WTC11 (cell line): ENCODE measurements at regions not wholly inside any gene's neighbourhood (a gene's known extent, or its start where the extent isn't known, plus 50 kb on each side); places are given as distances from the start of the nearest gene placed in this dataset.

Source experiments
- ATAC-seq: fragments of 200-7000 bp; cut with Tn5 transposase; 2 replicates; pipeline ENCODE4 v1.10.0; 2021; ENCODE audit warnings: mild to moderate bottlenecking, moderate library complexity
- CTCF ChIA-PET: fragments of 300-600 bp; sonication (Branson Sonifier 250); formaldehyde crosslinking; loops from one replicate; lab custom pipeline; 2021; ENCODE audit warnings: antibody characterized with exemption; lab: Charles Lee
- POLR2A ChIA-PET: fragments of 350-600 bp; sonication (Branson Sonifier 250); formaldehyde crosslinking; loops from one replicate; lab custom pipeline; 2021; ENCODE audit warnings: antibody characterized with exemption; lab: Charles Lee
- DNase-seq: peaks from one replicate; pipeline ENCODE4 v3.0.0; 2021; ENCODE audit warnings: low spot score
- H3K27ac Mint-ChIP-seq: 2 replicates; pipeline ENCODE4 v1.8.0; 2021; ENCODE audit warnings: mixed read lengths
- H3K27me3 Mint-ChIP-seq: 2 replicates; pipeline ENCODE4 v1.8.0; 2021; ENCODE audit warnings: low read depth, mild to moderate bottlenecking, moderate library complexity, mixed read lengths
- H3K36me3 Mint-ChIP-seq: 2 replicates; pipeline ENCODE4 v1.8.0; 2021; ENCODE audit warnings: mixed read lengths
- H3K4me1 Mint-ChIP-seq: 2 replicates; pipeline ENCODE4 v1.8.0; 2022; ENCODE audit warnings: mixed read lengths
- H3K4me3 Mint-ChIP-seq: 2 replicates; pipeline ENCODE4 v1.8.0; 2021; ENCODE audit warnings: mild to moderate bottlenecking, moderate library complexity, mixed read lengths
- H3K9me3 Mint-ChIP-seq: 2 replicates; pipeline ENCODE4 v1.8.0; 2021; ENCODE audit warnings: mixed read lengths
- ATF1 ChIP-seq: sonication (generic); formaldehyde crosslinking; IDR thresholded peaks from 2 replicates; pipeline ENCODE4 v1.8.1; 2023; ENCODE audit warnings: mild to moderate bottlenecking, moderate library complexity, missing genetic modification reagents
- CREB1 ChIP-seq: sonication (generic); formaldehyde crosslinking; IDR thresholded peaks from 2 replicates; pipeline ENCODE4 v1.8.0; 2023; ENCODE audit warnings: mild to moderate bottlenecking, missing genetic modification reagents
- ELF4 ChIP-seq: sonication (generic); formaldehyde crosslinking; IDR thresholded peaks from 2 replicates; pipeline ENCODE4 v1.8.1; 2022; ENCODE audit warnings: low read depth, mild to moderate bottlenecking, moderate library complexity, missing genetic modification reagents
- FOXP1 ChIP-seq: sonication (generic); formaldehyde crosslinking; IDR thresholded peaks from 2 replicates; pipeline ENCODE4 v1.8.0; 2022; ENCODE audit warnings: missing genetic modification reagents, mild to moderate bottlenecking, moderate library complexity, borderline replicate concordance
- GTF2I ChIP-seq: fragments of 250-450 bp; sonication (Bioruptor Pico); conservative IDR thresholded peaks from 2 replicates; pipeline ENCODE4 v1.4.0; 2021; ENCODE audit warnings: mild to moderate bottlenecking
- JAZF1 ChIP-seq: fragments of 250-450 bp; sonication (Bioruptor Pico); IDR thresholded peaks from 2 replicates; pipeline ENCODE4 v1.9.0; 2021; ENCODE audit warnings: moderate library complexity, mild to moderate bottlenecking, inconsistent platforms
- KAT7 ChIP-seq: sonication (generic); formaldehyde crosslinking; IDR thresholded peaks from 2 replicates; pipeline ENCODE4 v1.8.1; 2023; ENCODE audit warnings: missing genetic modification reagents, mild to moderate bottlenecking, borderline replicate concordance
- NR2C2 ChIP-seq: sonication (generic); formaldehyde crosslinking; IDR thresholded peaks from 2 replicates; pipeline ENCODE4 v1.8.0; 2022; ENCODE audit warnings: mild to moderate bottlenecking, missing genetic modification reagents
- ZNF671 ChIP-seq: fragments of 250-450 bp; sonication (Bioruptor Pico); IDR thresholded peaks from 2 replicates; pipeline ENCODE4 v1.8.0; 2021; ENCODE audit warnings: mild to moderate bottlenecking
- TF ChIP-seq, protein P1 (sequence below): sonication (generic); formaldehyde crosslinking; IDR thresholded peaks from 2 replicates; pipeline ENCODE4 v1.8.1; 2023; ENCODE audit warnings: mild to moderate bottlenecking, missing genetic modification reagents
- TF ChIP-seq, protein P2 (sequence below): sonication (generic); formaldehyde crosslinking; IDR thresholded peaks from 2 replicates; pipeline ENCODE4 v1.8.0; 2023; ENCODE audit warnings: missing genetic modification reagents
- TF ChIP-seq, protein P3 (sequence below): fragments of 250-450 bp; sonication (Bioruptor Pico); conservative IDR thresholded peaks from 2 replicates; pipeline ENCODE4 v1.9.0; 2021; ENCODE audit warnings: mild to moderate bottlenecking
- TF ChIP-seq, protein P4 (sequence below): fragments of 250-450 bp; sonication (Bioruptor Pico); IDR thresholded peaks from 2 replicates; pipeline ENCODE4 v1.9.0; 2021; ENCODE audit warnings: moderate library complexity, mild to moderate bottlenecking, inconsistent platforms, borderline replicate concordance
- TF ChIP-seq, protein P5 (sequence below): sonication (generic); formaldehyde crosslinking; conservative IDR thresholded peaks from 2 replicates; pipeline ENCODE4 v1.8.1; 2022; ENCODE audit warnings: mild to moderate bottlenecking, missing genetic modification reagents
- TF ChIP-seq, protein P6 (sequence below): sonication (generic); formaldehyde crosslinking; IDR thresholded peaks from 2 replicates; pipeline ENCODE4 v1.8.0; 2022; ENCODE audit warnings: mild to moderate bottlenecking, missing genetic modification reagents
- TF ChIP-seq, protein P7 (sequence below): sonication (generic); formaldehyde crosslinking; IDR thresholded peaks from 2 replicates; pipeline ENCODE4 v1.8.1; 2023; ENCODE audit warnings: mild to moderate bottlenecking, moderate library complexity, missing genetic modification reagents
- TF ChIP-seq, protein P8 (sequence below): fragments of 250-450 bp; sonication (Bioruptor Pico); IDR thresholded peaks from 2 replicates; pipeline ENCODE4 v1.8.0; 2021; ENCODE audit warnings: mild to moderate bottlenecking

DNA sequence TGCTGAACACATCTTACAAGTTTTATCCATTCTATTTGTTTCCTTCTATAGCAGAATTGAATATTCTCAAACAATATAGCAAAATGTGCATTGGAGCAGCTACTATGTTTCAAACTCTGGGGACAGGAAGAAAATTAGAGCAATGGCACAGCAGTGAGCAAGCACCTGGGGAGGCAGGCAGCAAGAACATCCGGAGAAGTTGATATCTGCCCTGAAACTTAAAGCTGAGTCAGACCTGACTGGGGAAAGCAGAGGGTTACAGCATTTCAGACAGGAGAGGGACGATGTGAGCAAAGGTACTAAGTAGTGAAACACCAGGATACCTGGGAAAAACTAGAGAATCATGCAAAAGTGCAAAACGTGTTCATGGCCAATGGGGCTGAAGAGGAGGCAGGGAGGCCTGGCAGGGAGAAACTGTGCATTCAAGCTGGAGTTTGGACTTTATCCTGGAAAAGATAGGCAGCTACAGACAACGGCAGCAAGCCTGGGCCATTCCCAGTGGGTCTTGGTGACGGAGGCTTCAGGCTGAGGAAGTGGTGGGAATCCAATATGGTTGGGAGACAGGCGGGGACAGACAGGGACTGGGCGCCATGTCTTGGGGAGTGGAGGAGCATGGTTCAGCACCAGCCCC lies 118.0 kb upstream of the CDKN3 start (continued):
- TF ChIP-seq, protein P1, sequence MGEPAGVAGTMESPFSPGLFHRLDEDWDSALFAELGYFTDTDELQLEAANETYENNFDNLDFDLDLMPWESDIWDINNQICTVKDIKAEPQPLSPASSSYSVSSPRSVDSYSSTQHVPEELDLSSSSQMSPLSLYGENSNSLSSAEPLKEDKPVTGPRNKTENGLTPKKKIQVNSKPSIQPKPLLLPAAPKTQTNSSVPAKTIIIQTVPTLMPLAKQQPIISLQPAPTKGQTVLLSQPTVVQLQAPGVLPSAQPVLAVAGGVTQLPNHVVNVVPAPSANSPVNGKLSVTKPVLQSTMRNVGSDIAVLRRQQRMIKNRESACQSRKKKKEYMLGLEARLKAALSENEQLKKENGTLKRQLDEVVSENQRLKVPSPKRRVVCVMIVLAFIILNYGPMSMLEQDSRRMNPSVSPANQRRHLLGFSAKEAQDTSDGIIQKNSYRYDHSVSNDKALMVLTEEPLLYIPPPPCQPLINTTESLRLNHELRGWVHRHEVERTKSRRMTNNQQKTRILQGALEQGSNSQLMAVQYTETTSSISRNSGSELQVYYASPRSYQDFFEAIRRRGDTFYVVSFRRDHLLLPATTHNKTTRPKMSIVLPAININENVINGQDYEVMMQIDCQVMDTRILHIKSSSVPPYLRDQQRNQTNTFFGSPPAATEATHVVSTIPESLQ (CRISPR knock-in tag) = no peak
- TF ChIP-seq, protein P2, sequence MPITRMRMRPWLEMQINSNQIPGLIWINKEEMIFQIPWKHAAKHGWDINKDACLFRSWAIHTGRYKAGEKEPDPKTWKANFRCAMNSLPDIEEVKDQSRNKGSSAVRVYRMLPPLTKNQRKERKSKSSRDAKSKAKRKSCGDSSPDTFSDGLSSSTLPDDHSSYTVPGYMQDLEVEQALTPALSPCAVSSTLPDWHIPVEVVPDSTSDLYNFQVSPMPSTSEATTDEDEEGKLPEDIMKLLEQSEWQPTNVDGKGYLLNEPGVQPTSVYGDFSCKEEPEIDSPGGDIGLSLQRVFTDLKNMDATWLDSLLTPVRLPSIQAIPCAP = no peak
- no peak for TF ChIP-seq GTF2I
- TF ChIP-seq ATF1 = no peak
- no peak for TF ChIP-seq NR2C2 (CRISPR knock-in tag)
- TF ChIP-seq, protein P3, sequence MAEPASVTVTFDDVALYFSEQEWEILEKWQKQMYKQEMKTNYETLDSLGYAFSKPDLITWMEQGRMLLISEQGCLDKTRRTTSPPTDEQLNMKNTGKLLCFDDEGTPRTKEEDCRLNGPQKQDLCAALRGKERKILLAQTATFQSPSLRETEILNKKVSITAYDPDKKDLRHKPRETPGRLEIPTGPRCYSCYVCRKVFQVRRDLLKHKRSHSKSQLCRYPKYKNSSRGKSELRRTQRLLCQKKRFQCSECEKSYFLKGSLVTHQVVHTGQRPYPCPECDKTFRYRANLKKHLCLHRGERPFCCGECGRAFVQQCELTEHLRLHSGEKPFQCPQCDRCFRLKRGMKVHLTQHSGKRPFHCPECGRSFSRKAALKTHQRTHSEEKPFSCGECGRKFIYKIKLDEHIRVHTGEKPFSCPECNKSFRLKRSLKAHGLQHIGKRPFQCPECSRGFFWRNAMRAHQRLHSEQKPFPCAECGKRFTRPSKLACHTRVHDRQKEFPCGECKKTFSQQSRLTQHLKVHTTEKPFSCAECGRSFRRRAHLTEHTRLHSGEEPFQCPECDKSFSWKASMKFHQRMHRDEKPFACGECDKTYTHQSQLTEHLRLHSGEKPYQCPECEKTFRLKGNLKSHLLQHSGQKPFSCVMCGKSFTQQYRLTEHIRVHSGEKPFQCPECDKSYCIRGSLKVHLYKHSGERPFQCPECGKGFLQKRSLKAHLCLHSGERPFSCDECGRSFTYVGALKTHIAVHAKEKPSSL (CRISPR knock-in tag) = no peak
- TF ChIP-seq JAZF1 (CRISPR knock-in tag) = no peak
- no peak for TF ChIP-seq ZNF671
- TF ChIP-seq FOXP1 = no peak

DNA sequence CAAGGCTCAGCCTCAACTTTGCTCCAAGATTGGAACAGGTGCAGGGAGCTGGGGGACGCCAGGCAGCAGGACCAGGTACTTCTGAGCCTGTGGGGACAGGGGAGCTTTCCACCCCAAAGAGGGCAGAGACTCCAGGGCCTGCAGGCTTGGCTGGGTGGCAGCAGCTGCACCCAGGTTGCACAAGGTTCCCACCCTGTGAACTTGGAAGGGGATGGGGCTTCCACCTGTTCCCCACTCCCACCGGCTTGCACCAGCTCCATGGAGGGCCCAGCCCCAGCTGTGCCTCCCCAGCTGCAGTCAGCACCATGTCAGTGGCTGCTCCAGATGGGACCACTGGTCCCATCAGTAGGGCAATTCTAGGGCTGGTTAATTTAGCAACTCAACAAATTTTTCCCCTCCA lies 114.0 kb upstream of the CDKN3 start:
- Mint-ChIP-seq H3K27ac (no peak overlapping the region), H3K27me3 (no peaks in the 10 kb centered on the region; the same call in 1 of the 2 replicates), H3K4me3 (no peak overlapping the region), H3K4me1 (no peaks in the 10 kb centered on the region)
- CTCF ChIA-PET = no interaction called here
- no peak for DNase-seq
- POLR2A ChIA-PET = no interaction called here
- TF ChIP-seq ELF4 (CRISPR knock-in tag) (no peak), KAT7 (CRISPR knock-in tag) (no peak), GTF2I (no peak), CREB1 (CRISPR knock-in tag) (no peak)
- TF ChIP-seq, protein P4, sequence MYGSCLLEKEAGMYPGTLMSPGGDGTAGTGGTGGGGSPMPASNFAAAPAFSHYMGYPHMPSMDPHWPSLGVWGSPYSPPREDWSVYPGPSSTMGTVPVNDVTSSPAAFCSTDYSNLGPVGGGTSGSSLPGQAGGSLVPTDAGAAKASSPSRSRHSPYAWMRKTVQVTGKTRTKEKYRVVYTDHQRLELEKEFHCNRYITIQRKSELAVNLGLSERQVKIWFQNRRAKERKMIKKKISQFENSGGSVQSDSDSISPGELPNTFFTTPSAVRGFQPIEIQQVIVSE (CRISPR knock-in tag) = no peak
- TF ChIP-seq, protein P5, sequence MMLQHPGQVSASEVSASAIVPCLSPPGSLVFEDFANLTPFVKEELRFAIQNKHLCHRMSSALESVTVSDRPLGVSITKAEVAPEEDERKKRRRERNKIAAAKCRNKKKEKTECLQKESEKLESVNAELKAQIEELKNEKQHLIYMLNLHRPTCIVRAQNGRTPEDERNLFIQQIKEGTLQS (CRISPR knock-in tag) = no peak
- TF ChIP-seq, protein P6, sequence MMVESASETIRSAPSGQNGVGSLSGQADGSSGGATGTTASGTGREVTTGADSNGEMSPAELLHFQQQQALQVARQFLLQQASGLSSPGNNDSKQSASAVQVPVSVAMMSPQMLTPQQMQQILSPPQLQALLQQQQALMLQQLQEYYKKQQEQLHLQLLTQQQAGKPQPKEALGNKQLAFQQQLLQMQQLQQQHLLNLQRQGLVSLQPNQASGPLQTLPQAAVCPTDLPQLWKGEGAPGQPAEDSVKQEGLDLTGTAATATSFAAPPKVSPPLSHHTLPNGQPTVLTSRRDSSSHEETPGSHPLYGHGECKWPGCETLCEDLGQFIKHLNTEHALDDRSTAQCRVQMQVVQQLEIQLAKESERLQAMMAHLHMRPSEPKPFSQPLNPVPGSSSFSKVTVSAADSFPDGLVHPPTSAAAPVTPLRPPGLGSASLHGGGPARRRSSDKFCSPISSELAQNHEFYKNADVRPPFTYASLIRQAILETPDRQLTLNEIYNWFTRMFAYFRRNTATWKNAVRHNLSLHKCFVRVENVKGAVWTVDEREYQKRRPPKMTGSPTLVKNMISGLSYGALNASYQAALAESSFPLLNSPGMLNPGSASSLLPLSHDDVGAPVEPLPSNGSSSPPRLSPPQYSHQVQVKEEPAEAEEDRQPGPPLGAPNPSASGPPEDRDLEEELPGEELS = no peak
- TF ChIP-seq, protein P7, sequence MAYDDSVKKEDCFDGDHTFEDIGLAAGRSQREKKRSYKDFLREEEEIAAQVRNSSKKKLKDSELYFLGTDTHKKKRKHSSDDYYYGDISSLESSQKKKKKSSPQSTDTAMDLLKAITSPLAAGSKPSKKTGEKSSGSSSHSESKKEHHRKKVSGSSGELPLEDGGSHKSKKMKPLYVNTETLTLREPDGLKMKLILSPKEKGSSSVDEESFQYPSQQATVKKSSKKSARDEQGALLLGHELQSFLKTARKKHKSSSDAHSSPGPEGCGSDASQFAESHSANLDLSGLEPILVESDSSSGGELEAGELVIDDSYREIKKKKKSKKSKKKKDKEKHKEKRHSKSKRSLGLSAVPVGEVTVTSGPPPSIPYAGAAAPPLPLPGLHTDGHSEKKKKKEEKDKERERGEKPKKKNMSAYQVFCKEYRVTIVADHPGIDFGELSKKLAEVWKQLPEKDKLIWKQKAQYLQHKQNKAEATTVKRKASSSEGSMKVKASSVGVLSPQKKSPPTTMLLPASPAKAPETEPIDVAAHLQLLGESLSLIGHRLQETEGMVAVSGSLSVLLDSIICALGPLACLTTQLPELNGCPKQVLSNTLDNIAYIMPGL (CRISPR knock-in tag) = no peak
- TF ChIP-seq, protein P8, sequence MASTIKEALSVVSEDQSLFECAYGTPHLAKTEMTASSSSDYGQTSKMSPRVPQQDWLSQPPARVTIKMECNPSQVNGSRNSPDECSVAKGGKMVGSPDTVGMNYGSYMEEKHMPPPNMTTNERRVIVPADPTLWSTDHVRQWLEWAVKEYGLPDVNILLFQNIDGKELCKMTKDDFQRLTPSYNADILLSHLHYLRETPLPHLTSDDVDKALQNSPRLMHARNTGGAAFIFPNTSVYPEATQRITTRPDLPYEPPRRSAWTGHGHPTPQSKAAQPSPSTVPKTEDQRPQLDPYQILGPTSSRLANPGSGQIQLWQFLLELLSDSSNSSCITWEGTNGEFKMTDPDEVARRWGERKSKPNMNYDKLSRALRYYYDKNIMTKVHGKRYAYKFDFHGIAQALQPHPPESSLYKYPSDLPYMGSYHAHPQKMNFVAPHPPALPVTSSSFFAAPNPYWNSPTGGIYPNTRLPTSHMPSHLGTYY = no peak
- TF ChIP-seq, all 79 proteins: peak for 0
- Mint-ChIP-seq H3K36me3 (no peaks in the 10 kb centered on the region), H3K9me3 (peaks cover 9% of the 10 kb centered on the region)
- ATAC-seq = no peak
